Hypothalamus (tissue), 51 donors: ENCODE measurements at regions not wholly inside any gene's neighbourhood (a gene's known extent, or its start where the extent isn't known, plus 50 kb on each side); places are given as distances from the start of the nearest gene placed in this dataset.

Experiments
- DNase-seq, 51 donors: peaks; one replicate each; lab custom pipeline; 2025; lab: John Stamatoyannopoulos, UW

DNA sequence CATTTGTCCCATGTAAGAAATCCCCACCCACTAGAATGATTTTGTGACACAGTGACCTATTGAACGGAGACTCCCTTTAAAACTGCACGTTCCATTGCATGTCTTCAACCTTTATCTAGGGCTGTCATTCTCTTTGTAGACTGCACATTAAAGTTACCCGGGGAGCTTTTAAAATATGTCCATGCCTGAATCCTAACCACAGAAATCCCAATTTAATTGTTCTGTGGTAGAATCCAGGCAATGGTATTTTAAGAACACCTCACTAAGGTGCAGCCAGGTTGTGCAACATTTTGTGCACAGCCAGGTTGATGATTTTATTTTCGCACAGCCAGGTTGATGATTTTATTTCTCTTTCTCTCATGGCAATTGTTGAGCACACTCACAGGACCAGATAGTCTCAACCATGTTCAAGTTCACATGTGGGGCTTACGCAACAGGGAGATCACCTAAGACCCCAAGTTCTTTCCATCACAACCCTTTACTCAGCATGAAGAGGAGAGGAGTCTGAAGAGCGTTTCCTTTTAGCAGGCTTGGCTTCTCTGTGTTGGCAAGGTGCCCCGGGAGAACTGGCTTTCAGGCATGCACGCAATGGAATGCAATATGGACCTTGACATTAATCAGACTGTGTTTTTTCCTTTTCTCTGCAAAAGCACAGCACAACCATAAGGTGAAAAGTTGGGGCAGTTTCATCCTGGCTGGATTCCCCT, 467.3 kb upstream of the ETAA1 start:
- DNase-seq = no peak

DNA sequence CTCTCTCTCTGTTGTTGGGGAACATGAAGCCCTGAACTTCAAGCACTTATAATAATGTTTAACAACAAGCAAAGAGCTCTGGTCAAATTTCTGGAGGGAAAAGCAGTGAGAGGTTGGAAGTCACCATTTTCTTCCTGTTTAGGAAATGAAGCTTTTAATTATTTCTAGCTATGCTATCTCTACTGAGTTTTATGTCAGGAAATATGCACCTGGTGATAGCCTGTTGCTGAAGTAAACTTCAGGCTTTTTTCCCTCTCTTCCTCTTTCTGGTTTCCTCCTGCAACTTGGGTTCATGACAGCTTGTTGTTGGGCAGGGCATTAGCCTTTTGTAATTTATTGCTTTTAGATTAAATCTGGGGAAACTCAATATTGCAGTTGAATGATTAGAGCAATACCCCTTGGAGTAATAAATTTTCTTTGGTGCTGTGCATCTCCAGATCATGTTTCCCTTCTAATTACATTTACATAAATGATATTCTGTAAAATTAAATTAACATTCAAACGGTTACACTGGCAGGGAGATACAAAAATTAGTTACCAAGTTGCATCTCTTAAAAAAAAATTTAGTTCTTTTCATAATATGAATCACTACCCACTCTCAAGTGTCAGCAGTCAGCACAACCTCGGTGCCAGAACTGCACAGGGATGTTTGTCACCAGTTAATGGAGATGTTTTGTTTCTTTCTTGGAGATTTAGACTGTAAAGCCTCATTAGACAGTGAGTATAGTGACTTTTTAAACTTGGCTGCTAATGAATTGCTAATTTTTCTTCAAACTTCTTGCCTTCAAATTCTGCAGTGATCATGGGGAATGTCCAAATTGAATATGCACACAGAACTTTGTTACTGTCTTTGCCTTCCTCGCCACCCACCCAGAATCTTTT, 466.6 kb upstream of the ETAA1 start:
- no peak for DNase-seq

DNA sequence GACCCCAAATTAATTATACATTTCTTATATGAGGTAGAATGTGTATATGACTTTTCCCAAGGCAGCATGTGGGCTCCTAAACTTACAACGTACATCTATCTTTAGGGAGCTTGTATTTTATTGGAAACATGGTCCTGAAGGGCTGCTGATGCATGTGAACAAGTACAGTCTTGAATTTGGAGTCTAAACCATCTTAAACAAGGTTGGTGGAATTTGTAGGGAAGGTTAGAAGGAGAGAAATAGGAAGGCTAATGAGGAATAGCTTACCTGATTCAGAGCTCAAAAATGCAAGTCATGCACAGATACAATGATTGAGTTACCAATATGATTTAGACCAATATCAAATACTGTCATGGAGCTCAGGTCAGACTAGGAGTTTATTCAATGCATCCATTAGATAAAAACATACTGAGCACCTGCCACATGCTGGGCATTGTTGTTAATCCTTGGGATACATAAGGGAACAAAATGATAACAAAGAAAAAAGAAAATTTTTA, 458.6 kb upstream of the ETAA1 start:
- no peak for DNase-seq

DNA sequence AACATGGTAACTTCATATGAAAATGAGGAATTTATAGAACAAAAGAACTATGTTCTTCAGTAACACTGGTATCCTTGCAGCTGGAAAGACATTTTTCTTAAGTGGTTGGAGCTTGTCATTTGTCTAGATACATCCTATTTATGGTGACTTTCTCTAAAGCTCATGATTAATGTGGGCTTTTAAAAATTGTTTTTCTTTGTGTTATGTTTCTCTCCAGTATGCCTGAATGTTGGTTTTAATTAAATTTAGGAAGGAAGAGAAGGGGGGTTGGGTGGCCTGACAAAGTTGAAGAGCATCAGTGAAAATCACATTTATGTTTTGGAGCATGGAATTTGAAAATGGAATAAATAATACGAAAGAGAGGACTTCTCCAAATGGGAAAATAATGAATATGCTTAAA, 457.1 kb upstream of the ETAA1 start:
- no peak for DNase-seq

DNA sequence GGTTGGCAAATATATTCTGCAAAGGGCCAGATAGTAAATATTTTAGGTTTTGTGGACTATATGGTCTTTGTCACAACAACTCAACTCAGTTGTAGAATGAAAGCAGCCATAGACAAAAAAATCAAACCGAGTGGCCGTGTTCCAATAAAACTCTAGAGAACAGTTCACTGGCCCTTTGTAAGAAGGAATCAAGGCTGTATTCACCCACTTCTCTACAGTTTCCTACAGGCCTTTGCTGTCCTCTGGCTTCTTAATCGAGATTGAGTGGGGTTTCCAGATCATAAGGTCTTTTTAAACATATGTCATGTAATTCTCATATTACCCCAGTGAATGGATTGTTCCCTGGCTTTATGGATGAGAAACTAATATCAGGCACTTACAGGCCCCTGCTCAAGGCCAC, 448.9 kb upstream of the ETAA1 start:
- peak in 2 of 51 donors; percentile 2 to 4 for DNase-seq

DNA sequence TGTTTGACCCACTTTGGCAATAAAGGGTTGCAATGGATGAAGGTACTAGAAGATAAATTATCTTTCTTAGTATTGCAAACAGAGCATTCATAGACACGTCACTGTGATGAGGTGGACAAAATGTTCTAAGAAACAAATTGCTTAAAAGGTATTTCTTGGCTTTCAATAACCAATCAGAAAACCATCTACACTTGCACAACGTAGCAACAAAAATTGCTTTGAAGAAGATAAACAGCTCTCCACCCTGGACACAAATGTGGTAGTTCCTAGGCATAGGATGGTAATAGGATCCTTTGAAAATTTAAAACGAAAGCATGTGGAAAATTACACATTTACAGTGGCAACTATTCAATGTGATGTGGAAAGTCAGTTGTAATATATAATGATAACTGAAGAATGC, 439.9 kb upstream of the ETAA1 start:
- no peak for DNase-seq

DNA sequence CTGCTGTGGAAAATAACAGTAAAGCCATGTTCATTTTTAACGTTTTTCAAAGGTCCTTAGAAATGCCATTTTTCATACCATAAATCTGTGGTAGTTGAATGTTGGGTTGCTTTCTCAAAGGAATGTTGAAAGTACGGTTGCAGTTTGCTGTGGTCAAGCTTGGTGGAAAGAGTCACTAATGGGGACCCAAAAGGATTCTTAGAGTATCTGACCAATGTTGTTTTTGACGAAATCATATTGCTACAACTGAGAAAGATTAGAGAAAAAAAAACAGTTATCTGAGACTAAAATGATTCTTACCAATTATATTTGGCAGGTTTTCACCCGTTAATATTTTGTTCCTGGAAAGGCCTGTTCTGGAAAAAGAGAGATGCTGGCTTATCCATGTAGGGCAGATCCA, 439.5 kb upstream of the ETAA1 start:
- no peak for DNase-seq

DNA sequence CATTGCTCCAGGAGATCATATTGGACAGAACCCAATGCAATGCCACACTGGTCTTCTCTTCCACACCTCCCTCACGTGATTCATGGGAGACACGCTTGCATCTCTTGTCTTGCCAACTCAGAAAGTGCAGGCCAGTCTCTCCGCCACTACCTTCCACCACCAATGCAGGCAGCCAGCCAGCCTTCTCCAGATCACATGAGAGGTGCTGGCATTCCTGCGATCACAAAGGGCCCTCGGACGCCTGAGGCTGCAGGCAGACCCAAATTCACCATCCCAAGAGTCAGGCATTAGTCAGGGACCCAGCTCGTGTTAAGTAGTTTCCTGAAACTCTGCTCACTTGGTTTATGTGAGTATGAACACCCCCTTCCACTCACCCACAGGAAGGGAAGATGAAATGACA, 437.0 kb upstream of the ETAA1 start:
- no peak for DNase-seq

DNA sequence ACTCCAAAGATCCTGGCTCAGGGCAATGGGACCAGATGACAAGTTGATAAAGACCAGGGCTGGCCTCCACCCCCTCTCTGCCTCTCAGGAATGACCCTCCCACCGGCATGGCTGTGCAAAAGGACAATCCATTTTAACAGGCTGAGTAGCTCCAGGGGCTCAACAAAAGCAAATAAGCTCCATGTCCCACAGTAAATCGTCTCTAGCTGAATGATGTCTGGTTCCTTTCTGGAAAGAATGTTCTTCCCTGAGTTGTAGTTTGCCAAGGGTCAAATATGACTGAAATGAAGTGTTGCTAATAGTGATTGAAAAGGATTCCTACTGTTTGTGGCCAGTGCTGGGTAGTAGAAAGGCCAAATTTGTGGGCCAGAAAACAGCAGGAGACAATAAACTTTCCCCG, 434.4 kb upstream of the ETAA1 start:
- no peak for DNase-seq

DNA sequence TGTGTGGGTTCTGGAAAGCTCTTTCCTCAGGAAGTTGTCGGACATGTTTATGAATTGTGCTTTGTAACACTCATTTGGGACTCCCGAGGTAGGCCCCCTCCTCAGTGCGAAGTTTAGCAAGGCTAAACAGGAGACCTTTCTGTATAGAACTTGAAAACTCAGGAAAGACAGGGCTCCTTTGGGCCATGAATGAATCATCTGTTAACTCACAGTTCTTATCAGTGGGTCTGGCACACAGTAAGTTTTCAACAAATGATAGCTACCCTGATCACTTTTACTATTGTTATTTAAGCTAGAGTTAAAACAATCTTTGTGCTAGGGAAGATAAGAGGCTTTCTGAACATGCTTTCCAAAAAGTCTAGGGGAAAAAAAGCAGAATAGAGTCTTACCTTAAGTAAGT, 430.5 kb upstream of the ETAA1 start:
- no peak for DNase-seq

DNA sequence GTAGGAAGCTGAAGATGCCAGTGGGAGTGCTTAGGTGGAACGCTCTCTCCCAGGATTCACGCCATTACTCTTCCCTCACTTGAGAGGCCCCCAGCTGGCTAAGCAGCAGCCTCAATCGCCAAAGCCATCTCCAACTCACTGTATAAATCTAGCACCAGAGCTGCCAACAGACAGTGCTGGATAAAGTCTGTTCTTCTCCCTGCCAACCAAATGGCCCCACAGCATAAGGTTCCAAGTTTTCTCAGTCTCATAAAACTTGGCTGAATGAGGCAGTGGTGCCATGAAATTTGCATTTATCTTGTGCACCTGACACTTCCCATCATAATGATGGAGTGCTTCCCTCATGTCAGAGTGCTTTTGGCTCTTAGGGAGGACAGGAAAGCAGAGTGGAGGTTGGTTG, 428.2 kb upstream of the ETAA1 start:
- no peak for DNase-seq

DNA sequence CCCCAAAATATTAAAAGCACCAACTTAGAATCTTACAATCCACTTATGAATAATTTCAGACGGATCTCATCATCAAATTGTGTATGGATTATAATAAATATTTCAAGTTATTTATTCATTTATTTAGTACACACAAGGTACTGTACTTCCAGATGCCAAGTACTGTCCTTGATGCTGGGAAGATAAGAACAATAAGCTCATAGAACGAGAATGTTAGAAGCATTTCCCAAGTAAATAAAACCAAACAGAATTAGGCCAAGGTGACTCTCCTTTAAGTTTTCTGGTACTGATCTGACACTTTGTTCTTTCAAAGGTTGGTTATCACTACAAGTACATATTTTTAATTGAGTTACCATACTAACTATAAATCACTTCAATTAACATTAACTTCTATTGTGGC, 416.1 kb upstream of the ETAA1 start:
- DNase-seq = no peak

DNA sequence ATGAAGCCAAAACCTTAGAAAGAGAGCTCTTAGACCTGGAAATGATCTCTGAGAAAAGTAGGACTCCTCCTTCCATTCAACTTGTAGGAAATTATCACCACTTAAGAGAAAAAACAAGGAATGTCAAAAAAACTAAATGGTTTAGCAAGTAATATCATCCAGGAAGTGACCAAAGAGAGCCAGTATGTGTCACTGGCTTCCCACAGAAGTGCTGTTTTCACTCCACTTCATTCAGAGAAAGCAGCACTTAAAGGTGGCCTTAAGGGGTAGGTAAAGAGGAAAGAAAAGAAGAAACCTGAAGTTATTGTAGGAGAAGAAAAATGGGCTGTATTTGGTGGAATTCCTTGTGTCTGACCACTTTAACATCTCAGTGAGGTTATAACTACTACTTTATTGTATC, 414.4 kb upstream of the ETAA1 start:
- DNase-seq = no peak

DNA sequence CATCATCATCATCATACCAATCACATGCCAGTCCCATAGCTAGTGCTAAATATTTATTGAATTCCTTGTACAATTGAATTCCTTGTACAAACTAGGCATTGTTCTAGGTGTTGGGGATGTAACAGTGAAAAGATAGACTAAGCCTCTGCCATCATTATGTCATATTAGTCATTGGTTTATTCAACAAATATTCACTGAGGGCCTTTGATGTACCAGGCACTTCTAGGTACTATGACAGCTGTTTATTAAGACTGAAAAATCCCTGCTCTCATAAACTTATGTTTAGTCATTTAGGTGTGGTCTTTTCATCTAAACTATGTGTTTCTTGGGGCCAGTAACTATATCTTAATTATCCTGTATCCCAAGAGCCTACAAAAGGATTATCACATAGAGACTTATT, 412.3 kb upstream of the ETAA1 start:
- DNase-seq = no peak

DNA sequence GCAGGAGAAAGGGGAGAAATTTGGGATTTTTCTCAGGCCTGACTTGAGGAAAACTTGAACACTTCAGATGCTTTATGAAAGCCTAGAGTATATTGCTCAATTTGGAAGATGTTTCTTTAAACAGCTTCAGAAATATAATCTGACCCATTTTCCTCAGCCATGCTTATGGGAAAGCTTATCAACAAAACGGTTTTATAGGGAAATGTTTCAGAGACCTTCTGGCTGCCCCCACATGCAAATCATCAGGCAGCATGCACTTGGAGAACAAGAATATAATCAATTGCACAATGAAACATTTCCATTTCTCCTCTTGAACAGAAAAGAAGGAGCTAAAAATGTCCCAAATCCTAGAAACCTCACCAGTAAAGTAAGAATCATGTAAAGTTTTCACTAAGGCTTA, 411.2 kb upstream of the ETAA1 start:
- DNase-seq = no peak

DNA sequence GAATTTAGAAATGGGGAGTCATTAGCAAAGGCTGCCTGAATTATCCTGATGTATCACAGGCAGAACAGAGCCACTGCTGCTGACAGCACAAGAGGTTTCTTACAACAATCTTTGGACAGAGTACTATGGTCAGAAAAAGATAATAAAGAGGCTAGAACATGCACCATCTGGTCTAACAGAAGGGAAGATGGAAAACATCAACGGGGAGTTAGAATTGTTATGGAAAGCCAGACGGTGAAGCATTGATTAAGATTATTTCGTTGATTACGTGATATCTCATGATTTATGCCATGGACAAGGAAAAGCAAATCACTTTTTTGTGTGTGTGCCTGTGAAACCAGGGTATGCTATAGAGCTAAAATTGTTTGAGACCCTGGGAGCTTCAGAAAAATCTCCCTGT, 409.4 kb upstream of the ETAA1 start:
- DNase-seq = no peak

DNA sequence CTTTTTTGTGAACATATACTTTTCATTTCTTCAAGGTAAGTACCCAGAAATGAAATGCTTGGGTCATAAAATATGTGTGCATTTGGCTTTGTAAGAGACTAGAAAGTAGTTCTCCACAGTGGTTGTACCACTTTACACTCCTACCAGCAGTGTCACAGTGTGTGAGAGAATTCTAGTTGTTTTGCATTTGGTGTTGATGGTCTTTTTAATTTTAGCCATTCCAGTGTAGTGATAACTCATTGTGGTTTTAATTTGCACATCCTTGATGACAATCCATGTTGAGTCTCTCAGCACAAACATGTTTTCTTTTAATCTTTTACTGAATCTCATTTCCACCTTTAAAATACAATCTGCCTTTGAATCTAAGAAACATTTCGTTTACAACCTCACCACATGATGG, 402.5 kb upstream of the ETAA1 start:
- no peak for DNase-seq

DNA sequence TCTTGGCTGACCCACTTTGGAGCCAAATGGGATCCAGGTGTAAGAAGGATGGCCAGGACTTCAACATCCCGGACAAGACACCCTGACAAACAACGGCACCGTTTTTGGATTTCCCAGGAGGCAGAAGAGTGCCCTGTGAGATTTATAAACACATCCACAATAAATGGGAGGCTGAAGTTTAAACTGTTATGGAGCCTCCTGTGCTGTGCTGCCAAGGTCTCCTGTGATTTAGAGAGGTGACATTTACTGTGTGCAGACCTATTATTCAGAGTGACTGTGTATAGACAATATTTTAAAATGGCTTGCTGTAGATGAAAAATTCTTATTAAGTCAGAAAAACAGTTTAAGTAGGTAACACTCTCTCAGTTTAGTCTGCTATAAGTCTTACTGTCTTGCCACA, 401.5 kb upstream of the ETAA1 start:
- no peak for DNase-seq

DNA sequence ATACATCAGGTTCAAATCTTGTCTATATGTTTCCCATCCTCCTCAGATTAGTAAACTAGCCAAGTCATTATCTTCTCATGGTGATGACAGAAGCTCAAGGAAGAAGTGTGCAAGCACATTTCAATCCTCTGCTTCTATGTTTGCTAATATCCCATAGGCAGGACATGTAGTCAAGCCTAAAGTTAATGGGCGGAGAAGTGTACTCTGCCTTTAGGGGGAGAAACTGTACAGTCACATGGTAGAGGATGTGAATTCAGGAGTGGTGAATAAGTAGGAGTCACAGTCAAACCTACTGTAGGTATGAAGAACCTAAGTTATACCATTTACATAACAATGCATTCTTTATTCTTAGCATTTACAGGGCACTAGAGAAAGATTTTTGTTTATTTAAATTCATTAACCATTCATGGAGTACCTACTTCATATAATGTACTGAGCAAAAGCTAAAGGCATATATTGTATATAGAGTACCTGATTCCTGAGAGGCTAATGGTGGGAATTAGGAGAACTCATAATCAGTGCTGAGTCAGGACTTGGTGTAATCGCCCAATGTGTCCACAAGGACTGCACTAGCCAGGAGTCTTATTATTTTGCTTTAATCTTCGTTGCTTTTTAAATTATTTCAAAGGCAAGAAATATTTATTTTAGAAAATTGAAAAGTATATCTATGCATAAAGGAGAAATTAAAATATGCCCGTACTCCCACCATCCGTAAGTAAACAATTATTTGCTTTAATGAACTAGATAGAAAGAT, 394.3 kb upstream of the ETAA1 start:
- DNase-seq = no peak

DNA sequence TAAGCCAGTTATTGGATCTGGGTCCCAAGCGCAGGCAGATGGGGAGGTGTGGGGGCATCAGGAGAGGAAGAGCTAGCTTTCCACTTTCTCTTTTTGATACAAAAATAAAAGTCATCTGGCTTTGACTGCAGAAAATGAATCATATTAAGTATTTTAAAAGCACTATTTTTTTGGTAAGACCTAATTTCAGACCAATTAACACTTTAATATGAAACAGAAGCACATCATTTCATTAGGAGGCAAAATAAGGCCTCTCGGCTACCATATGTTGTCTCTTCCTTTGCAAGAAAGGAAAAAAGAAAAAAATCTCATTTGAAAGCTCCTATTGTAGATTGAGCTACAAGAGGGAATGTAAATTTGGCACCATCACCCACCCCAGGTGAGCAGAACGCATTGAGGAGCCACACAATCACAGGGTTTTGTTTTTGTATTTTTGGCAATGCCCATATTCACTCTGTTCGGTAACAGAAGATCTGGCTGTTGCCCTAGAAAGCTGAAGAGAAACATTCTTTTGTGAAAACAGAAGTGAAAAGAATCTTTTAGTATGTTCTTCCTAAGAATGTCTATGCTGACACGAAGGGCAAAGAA, 390.7 kb upstream of the ETAA1 start:
- DNase-seq = no peak

DNA sequence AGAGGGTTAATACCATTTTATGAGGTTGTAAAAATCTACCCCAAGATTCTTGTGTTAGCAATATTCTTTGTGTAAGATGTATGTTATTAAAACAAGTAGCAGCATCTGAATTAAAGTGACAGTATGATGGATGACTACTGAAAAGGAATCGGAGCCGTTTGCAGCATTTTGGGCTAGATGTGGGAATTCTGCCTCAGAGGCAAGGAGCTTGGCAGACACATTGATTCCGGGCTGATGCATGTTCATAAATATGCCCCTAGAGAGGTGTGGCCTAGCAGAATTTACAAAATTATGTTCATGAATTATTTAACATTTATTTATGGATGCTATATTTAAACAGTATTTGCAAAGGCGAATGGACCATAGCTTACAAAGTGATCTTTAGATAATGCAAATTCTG, 389.0 kb upstream of the ETAA1 start:
- no peak for DNase-seq
